OCI-LY3 (cell line): ENCODE measurements at regions not wholly inside any gene's neighbourhood (a gene's known extent, or its start where the extent isn't known, plus 50 kb on each side); places are given as distances from the start of the nearest gene placed in this dataset.

Experiments used
- H2AFZ ChIP-seq: fragments of 200-600, 300-600 bp; shearing (Covaris generic); 2 replicates; pipeline ENCODE4 v1.6.0; 2014; ENCODE audit warnings: antibody characterized with exemption, low read depth, low read length
- H3K27ac ChIP-seq: fragments of 200-600, 300-600 bp; sonication (generic); 2 replicates; pipeline ENCODE4 v1.5.1; 2014; ENCODE audit warnings: mild to moderate bottlenecking, low read length, moderate library complexity, mixed read lengths
- H3K27me3 ChIP-seq: fragments of 200-600, 300-600 bp; sonication (generic); 2 replicates; pipeline ENCODE4 v1.6.1; 2014; ENCODE audit warnings: low read depth, low read length, mixed read lengths
- H3K36me3 ChIP-seq: fragments of 200-600, 300-600 bp; sonication (generic); replicated peaks from 2 replicates; pipeline ENCODE3; 2014; ENCODE audit warnings: low read depth, low read length, mixed read lengths
- H3K4me1 ChIP-seq: fragments of 300-600, 200-600 bp; sonication (generic); 2 replicates; pipeline ENCODE4 v1.6.1; 2014; ENCODE audit warnings: low read length, mixed read lengths
- H3K4me2 ChIP-seq: fragments of 200-600, 300-600 bp; sonication (generic); 2 replicates; pipeline ENCODE4 v1.6.1; 2014; ENCODE audit warnings: low read length, mixed read lengths
- H3K4me3 ChIP-seq: fragments of 300-600, 200-600 bp; sonication (generic); 2 replicates; pipeline ENCODE4 v1.5.1; 2014; ENCODE audit warnings: antibody characterized with exemption, mild to moderate bottlenecking, low read length, moderate library complexity
- H3K79me2 ChIP-seq: fragments of 300-600, 200-600 bp; shearing (Covaris generic); 2 replicates; pipeline ENCODE4 v1.6.1; 2014; ENCODE audit warnings: mild to moderate bottlenecking, low read length, mixed read lengths
- H3K9ac ChIP-seq: fragments of 300-600, 200-600 bp; shearing (Covaris generic); 2 replicates; pipeline ENCODE4 v1.6.0; 2014; ENCODE audit warnings: mild to moderate bottlenecking, low read length, moderate library complexity
- H3K9me3 ChIP-seq: fragments of 200-600, 300-600 bp; shearing (Covaris generic); 2 replicates; pipeline ENCODE4 v1.6.1; 2014; ENCODE audit warnings: low read length, mixed read lengths; ENCODE audit not compliant: insufficient read depth
- H4K20me1 ChIP-seq: fragments of 200-600, 300-600 bp; sonication (generic); 2 replicates; pipeline ENCODE4 v1.6.1; 2016; ENCODE audit warnings: low read length, mixed read lengths; ENCODE audit not compliant: insufficient read depth
- CTCF ChIP-seq: fragments of 200-600, 300-600 bp; sonication (generic); IDR thresholded peaks from 2 replicates; pipeline ENCODE4 v1.5.1; 2014; ENCODE audit warnings: antibody characterized with exemption, low read length, low read depth
- EZH2phosphoT487 ChIP-seq: fragments of 200-600 bp; shearing (Covaris generic); IDR thresholded peaks from 2 replicates; pipeline ENCODE4 v1.6.1; 2018; ENCODE audit warnings: antibody characterized with exemption, mixed run types, low read depth

DNA sequence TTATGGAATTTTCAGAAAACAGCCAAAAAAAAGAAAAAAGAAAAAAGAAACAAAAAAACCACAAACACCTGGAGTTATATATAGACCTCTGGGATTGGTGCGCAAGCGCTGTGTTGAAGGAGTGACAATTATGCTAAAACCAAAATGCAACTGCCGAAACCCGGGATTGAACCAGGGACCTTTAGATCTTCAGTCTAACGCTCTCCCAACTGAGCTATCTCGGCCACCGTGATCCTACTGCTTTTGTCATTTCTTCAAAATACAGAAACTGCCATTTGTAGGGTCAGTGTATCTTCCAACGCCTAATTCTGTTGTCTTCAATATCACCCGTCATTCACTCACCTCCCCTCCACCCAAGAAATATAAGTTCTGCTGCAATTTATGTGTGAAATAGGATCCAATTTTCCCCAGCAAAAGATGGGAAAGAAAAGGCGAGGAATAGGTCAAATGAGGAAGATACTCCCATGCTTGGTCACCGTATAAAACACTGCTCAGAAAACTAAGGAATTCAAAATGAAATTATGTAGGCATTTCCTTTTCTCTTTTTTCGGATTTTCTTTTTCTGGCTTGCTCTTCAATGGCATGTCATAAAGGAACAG, 116.0 kb downstream of the TRIM27 start:
- Histone ChIP-seq H3K9ac (peak overlapping the region; percentile 57), H3K4me2 (peak overlapping the region; percentile 74), H3K9me3 (no peaks in the 10 kb centered on the region), H3K79me2 (no peaks in the 10 kb centered on the region), H2AFZ (peak overlapping the region; percentile 93), H3K36me3 (no peaks in the 10 kb centered on the region), H3K27ac (no peak overlapping the region), H3K4me3 (peak overlapping the region; percentile 86), H3K27me3 (no peaks in the 10 kb centered on the region), H4K20me1 (no peaks in the 10 kb centered on the region), H3K4me1 (peaks cover 17% of the 10 kb centered on the region)
- TF ChIP-seq EZH2phosphoT487 (no peak), CTCF (no peak)

DNA sequence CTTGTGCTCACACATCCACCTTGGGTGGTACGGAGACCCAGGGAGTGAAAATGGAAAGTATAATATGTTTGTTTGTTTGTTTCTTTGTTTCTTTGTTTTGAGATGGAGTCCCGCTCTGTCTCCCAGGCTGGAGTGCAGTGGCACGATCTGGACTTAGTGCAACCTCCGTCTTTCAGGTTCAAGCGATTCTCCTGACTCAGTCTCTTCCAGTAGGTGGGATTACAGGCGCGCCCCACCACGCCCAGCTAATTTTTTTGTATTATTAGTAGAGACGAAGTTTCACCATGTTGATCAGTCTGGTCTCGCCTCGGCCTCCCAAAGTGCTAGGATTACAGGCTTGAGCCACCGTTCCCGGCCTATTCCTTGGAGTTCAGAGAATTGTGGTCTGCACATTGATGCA, 115.4 kb downstream of the TRIM27 start:
- peaks cover 17% of the 10 kb centered on the region for H3K4me1 ChIP-seq
- TF ChIP-seq CTCF (no peak), EZH2phosphoT487 (no peak)

GRCh38 chr6:28809947-28810658, 113.7 kb downstream of the TRIM27 start:
- no peaks in the 10 kb centered on the region for H3K9me3 ChIP-seq
- H3K9ac ChIP-seq = no peak overlapping the region
- H3K36me3 ChIP-seq = no peaks in the 10 kb centered on the region
- H4K20me1 ChIP-seq = no peaks in the 10 kb centered on the region
- H3K27me3 ChIP-seq = no peaks in the 10 kb centered on the region
- no peak overlapping the region for H3K27ac ChIP-seq
- H3K4me3 ChIP-seq = no peak overlapping the region
- H3K4me1 ChIP-seq = peaks cover 12% of the 10 kb centered on the region
- TF ChIP-seq CTCF (no peak), EZH2phosphoT487 (no peak)
- no peaks in the 10 kb centered on the region for H3K79me2 ChIP-seq
- no peak overlapping the region for H3K4me2 ChIP-seq
- no peak overlapping the region for H2AFZ ChIP-seq

More for the DNA sequence above, 115.4 kb downstream of the TRIM27 start:
- H2AFZ ChIP-seq = peak overlapping the region; percentile 93
- H3K79me2 ChIP-seq = no peaks in the 10 kb centered on the region
- no peaks in the 10 kb centered on the region for H3K9me3 ChIP-seq
- H3K27ac ChIP-seq = no peak overlapping the region
- H3K4me2 ChIP-seq = peak overlapping the region; percentile 74
- H3K27me3 ChIP-seq = no peaks in the 10 kb centered on the region
- H3K4me3 ChIP-seq = peak overlapping the region; percentile 86
- peak overlapping the region; percentile 57; the same call in 1 of the 2 replicates for H3K9ac ChIP-seq
- H3K36me3 ChIP-seq = no peaks in the 10 kb centered on the region
- no peaks in the 10 kb centered on the region for H4K20me1 ChIP-seq

DNA sequence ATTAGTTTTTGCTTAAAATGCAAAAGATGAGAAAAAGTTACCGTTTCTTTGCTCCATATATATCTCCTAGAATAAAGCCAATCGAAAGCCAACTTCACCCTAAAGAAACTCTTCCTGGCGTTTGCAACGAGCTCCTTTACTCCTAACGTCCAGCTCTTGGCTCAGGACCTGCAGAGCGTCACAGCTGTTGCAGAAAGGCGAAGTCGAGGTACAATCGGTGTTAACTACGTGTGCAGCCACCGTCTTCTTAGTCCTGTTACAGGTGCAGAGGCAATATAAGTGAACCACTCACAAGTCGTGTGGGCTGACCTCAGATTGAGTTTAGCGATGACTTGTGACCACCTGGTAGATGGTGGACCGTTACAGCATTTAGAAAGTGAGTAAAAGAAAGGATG, 113.1 kb downstream of the TRIM27 start:
- no peaks in the 10 kb centered on the region for H3K27me3 ChIP-seq
- no peak overlapping the region for H3K9ac ChIP-seq
- no peak overlapping the region for H3K27ac ChIP-seq
- H3K9me3 ChIP-seq = no peaks in the 10 kb centered on the region
- H3K79me2 ChIP-seq = no peaks in the 10 kb centered on the region
- no peak overlapping the region for H2AFZ ChIP-seq
- TF ChIP-seq EZH2phosphoT487 (no peak), CTCF (no peak)
- H3K4me3 ChIP-seq = no peak overlapping the region
- H3K36me3 ChIP-seq = no peaks in the 10 kb centered on the region
- H3K4me2 ChIP-seq = peak overlapping the region; percentile 78
- H3K4me1 ChIP-seq = peaks cover 12% of the 10 kb centered on the region
- no peaks in the 10 kb centered on the region for H4K20me1 ChIP-seq
